ENCODE measurements at regions not wholly inside any gene's neighbourhood (a gene's known extent, or its start where the extent isn't known, plus 50 kb on each side); places are given as distances from the start of the nearest gene placed in this dataset.

- DNase-seq = no peak
Measured at GRCh38 chr7:94813917-94814316, 93.5 kb upstream of the PPP1R9A start.

GRCh38 chr7:94823947-94824346, 83.4 kb upstream of the PPP1R9A start:
- no peak for DNase-seq

GRCh38 chr7:94829987-94830386, 77.4 kb upstream of the PPP1R9A start:
- DNase-seq = no peak

GRCh38 chr7:94832051-94832450, 75.3 kb upstream of the PPP1R9A start:
- no peak for DNase-seq

GRCh38 chr7:94834359-94834758, 73.0 kb upstream of the PPP1R9A start:
- DNase-seq = no peak

GRCh38 chr7:94838717-94839116, 68.7 kb upstream of the PPP1R9A start:
- no peak for DNase-seq

- no peak for DNase-seq
Measured at GRCh38 chr7:94843553-94843952, 63.8 kb upstream of the PPP1R9A start.

- DNase-seq = no peak
Measured at GRCh38 chr7:94848531-94848930, 58.9 kb upstream of the PPP1R9A start.

- DNase-seq = no peak
Measured at GRCh38 chr7:94848992-94849576, 58.3 kb upstream of the PPP1R9A start.

- no peak for DNase-seq
Measured at GRCh38 chr7:94849636-94850208, 57.7 kb upstream of the PPP1R9A start.

- no peak for DNase-seq
Measured at GRCh38 chr7:94855589-94855988, 51.8 kb upstream of the PPP1R9A start.

- DNase-seq = no peak
Measured at GRCh38 chr7:94856643-94857042, 50.8 kb upstream of the PPP1R9A start.
